Fibroblast of skin of abdomen (primary cell): ENCODE measurements at regions not wholly inside any gene's neighbourhood (a gene's known extent, or its start where the extent isn't known, plus 50 kb on each side); places are given as distances from the start of the nearest gene placed in this dataset.
"Not testable (repeated sequence)": the region's sequence is repeated elsewhere in the genome, so short reads cannot be mapped to it uniquely, and the experiment has no call there.

Experiments used
- DNase-seq: peaks from one replicate; pipeline ENCODE4 v3.0.0-alpha.2; 2013

DNA sequence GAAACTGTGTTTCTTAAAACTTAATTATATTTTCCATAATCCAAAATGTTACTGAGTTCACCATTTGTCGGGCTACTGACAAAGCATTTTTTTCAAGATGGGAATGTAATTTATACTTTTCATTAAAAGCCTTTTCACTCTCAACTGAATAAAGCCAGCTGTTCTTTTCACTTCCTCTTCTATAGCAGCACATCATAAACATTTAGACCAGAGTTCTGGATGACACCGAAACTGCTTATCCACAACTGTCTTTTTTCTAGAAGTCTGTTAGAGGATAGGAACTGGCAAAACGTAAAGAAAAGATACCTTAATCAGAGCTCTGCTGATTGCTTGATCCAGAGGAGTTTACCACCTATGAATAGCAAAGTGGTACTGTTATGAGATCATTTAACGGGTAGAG lies 594.7 kb downstream of the ADGRL2 start:
- no peak for DNase-seq

GRCh38 chr1:82392946-82393345 lies 592.2 kb downstream of the ADGRL2 start:
- DNase-seq = no peak

GRCh38 chr1:82392513-82392912 lies 591.8 kb downstream of the ADGRL2 start:
- DNase-seq = peak; percentile 77

DNA sequence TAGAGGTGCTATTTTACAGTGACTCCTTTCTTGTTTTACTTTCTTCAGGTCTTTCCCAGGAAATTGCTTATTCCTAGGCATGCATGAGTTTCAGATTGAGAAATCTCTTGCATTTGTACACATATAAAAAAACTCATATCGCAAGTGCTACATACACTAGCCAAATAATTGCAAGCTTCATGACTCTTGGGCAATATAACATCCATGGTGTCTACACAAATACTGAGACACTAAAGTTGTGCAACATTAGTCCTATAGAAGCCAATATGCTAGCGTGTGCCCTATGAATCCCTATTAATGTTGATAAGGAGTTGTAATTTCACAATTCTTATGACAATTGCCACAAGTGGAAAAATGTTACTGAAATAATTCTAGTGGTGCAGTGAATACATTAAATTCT lies 591.0 kb downstream of the ADGRL2 start:
- DNase-seq = no peak

GRCh38 chr1:82390627-82391026 lies 589.9 kb downstream of the ADGRL2 start:
- DNase-seq = no peak

- DNase-seq = peak; percentile 78
These were observed 587.9 kb downstream of the ADGRL2 start for GRCh38 chr1:82388679-82389078.

DNA sequence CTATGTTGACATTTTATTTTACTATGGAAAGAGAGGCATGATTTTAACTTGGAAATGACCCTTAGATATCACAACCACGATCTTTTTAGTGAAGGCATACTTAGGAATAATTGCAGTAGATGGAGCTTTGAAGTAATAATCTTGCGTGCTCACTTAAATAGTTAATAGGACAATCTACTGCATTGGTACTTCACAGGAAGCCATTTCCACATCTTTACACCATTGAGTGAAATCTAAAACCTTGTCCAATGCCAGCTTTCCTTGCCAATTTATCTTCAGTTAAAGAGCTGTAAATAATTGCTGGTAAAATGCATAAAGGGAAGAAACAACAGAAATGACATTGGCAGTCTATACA lies 586.3 kb downstream of the ADGRL2 start:
- no peak for DNase-seq

GRCh38 chr1:82386365-82387011 lies 585.8 kb downstream of the ADGRL2 start:
- DNase-seq = no peak

GRCh38 chr1:82384776-82385175 lies 584.0 kb downstream of the ADGRL2 start:
- no peak for DNase-seq

DNA sequence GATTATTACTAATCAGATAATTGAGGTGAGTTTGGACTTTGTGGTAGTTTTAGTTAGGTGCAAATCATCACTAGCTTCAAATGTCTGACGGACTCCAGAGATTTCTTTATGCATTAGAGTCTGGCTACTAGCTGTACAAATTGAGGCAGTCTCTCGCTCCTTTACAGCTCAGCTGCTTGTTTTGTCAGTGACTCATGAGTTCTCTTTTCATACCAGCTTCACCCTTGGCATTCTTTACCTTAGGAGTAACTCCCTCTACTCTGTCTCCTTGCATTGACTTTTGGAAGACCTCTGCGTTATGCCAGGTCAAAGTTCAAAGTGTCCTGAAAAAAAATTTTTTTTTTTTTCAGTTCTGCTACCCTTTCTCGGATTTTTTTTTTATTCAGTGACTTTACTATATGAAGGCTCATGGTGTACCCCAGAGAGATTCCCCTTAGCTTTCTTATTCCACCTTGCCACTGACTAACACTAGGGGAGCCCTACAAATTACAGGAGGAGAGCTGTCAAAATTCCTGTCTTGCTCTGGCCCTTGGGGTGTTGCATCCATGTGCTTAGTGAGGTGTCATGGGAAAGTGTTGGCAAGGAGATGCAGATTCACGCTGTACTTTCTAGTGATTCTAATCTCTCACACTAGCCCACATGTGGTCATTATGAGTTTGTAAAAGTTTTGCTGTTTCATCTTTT lies 576.6 kb downstream of the ADGRL2 start:
- peak; percentile 15 for DNase-seq

DNA sequence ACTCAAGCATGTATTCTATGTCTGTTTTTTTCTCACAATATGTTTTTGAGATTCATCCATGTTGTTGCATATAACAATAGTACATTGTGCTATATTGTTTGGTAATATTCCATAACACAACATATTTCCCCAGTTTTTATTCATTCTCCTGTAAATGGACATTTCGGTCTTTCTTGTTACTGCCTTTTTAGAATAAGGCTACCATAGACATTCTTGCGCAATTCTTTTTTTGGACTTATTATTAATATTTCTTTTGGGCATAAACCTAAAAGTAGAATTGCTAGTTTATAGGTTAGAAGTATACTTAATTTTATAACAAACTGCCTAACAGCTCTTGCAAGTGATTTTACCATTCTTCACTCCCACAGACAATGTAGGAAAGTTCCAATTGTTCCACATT lies 573.0 kb downstream of the ADGRL2 start:
- DNase-seq = no peak

DNA sequence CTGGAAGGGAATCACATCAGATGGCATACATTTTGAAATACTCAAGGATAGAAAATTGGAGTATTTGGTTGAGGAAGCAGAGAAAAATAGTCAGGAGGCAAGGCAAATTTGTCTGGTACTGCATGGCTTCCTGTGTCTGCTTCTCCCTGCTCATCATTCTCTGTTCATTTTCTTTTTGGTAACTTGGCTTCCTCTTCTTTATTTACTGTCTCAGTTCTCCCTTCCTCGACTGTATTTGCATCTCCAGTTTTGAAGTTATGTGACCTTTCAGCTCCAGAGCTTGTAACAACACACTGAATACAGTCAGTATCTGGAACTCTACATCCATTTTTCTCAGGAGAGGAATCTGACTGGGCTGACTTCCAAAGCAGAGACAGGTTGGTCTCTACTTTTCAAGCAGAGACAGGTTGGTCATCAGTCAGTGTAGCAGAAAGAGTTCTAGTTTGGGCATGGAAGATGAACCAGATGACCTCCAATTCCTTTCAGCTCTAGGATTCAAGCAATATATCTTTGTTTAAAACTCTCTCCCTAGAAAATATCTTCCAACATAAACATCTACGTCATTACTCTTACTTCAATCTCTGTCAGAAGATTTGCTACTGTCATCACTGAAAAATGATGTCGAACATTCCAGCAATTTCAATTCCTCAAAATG lies 571.2 kb downstream of the ADGRL2 start:
- peak; percentile 23 for DNase-seq

DNA sequence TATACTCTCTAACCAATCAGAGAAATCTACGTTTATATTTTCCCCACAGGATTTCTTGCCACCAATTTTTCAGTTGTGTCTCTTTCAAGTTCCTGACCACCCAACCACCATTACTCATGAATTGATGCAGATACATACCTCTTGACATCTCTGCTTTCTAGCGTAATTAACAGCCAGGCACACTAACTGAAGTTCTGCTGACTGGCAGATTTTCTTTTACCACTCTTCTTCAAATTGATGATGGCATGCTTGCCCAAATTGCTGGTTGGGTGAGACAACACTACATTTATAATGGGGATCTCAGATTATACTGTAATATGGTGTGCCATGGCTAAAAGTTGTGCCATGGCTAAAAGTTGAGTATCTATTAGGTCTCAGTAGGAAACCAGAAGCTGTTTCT lies 566.7 kb downstream of the ADGRL2 start:
- no peak for DNase-seq

- DNase-seq = peak; percentile 21
These were observed 566.0 kb downstream of the ADGRL2 start for GRCh38 chr1:82366689-82367088.

DNA sequence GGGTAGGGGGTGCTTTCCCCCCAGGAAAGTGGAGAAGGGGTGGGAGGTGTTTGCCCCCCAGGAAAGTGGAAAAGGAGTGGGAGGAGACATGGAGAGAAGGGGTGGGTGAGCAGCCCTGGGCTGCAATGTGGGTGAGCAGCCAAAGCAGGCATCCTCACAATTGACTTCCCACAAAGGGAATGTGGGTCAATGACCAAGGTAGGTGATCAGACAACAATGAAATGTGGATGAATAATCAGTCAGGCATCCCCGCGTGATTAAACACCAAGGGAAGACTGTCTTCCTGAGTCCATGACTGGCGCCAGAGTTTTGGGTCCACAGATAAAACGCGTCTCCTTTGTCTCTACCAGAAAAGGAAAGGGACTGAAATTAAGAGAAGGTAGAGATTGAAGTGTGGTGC lies 558.8 kb downstream of the ADGRL2 start:
- DNase-seq = not testable (repeated sequence)

DNA sequence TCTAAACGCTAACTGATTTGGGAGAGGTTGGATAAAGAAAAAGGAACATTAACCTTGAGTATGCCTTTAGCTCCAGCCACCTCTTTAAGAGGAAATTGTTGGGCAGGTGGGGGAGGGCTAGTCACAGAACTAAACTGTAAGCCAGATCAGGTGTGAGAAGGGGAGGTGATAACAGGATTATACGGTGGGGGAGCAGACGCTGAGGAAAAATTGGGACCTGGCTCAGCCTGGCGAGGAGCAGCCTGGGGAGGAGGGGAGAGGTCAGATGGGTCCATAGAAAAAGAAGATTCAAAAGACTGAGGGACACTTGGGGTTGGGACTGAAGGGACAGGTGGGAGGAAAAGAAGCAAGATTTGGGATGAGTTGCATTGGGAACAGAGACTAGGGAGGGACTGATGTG lies 558.0 kb downstream of the ADGRL2 start:
- not testable (repeated sequence) for DNase-seq

DNA sequence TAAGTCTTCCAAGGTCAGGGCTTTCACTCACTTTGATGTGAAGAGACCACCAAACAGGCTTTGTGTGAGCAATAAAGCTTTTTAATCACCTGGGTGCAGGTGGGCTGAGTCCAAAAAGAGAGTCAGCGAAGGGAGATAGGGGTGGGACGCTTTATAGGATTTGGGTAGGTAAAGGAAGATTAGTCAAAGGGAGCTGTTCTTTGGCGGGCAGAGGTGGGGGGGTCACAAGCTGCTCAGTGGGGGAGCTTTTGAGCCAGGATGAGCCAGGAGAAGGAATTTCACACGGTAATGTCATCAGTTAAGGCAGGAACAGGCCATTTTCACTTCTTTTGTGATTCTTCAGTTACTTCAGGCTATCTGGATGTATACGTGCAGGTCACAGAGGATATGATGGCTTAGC lies 553.8 kb downstream of the ADGRL2 start:
- DNase-seq = not testable (repeated sequence)

GRCh38 chr1:82348487-82348886 lies 547.8 kb downstream of the ADGRL2 start:
- no peak for DNase-seq

DNA sequence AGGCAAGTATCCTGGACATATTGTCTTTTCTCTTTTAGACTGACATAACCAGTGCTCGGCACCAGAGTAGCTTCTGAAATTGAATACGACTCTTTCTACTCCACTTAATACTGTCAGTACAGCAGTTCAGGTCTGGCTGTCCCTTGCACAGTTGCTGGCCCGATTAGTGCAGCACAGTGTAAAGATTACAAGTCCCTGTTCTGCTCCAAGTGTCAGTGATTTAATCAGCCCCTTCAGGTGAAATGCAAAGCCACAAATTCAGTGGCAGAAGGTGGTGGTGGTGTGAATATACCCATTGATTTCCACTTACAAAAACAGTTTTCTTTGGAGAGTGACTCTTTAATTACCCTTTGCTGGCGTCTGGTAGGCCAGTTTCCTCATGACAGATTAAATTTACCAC lies 545.4 kb downstream of the ADGRL2 start:
- DNase-seq = no peak

- DNase-seq = peak; percentile 30
These were observed 542.6 kb downstream of the ADGRL2 start for GRCh38 chr1:82343381-82343780.

- no peak for DNase-seq
These were observed 536.9 kb downstream of the ADGRL2 start for GRCh38 chr1:82337635-82338034.

DNA sequence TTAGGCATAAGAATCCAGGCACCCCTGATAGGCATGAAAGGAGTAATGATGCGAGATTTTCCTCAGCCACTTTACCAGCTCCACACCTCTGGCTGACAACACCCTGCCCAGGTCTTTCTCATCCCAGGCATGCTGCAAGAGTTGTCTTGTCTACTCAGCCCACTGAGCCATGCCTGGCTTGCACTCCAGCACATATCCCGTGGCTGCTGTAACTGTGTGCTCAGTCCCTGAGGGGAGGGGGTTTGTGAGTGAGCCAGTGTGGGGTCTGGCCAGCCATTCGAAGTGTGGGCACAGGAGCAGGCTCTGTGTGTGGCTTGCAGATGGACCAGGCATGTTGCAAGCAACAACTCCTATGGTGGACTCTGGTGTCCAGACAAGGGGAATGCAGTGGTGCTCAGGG lies 529.6 kb downstream of the ADGRL2 start:
- no peak for DNase-seq

- DNase-seq = no peak
These were observed 528.5 kb downstream of the ADGRL2 start for GRCh38 chr1:82329226-82329625.
